H7 (cell line): ENCODE measurements at regions not wholly inside any gene's neighbourhood (a gene's known extent, or its start where the extent isn't known, plus 50 kb on each side); places are given as distances from the start of the nearest gene placed in this dataset.

Experiments used
- DNase-seq: peaks from one replicate; pipeline ENCODE4 v3.0.0; 2012
- H3K27me3 ChIP-seq: 2 replicates; pipeline ENCODE4 v1.6.0; 2011; ENCODE audit warnings: mild to moderate bottlenecking, low read length; ENCODE audit not compliant: control insufficient read depth, insufficient read depth
- H3K36me3 ChIP-seq: replicated peaks from 2 replicates; pipeline ENCODE4 v1.5.1; 2011; ENCODE audit warnings: low read length; ENCODE audit not compliant: control insufficient read depth, insufficient read depth
- H3K4me3 ChIP-seq: 2 replicates; pipeline ENCODE4 v1.5.1; 2011; ENCODE audit warnings: low read depth, mild to moderate bottlenecking, control low read depth, low read length, moderate library complexity; ENCODE audit not compliant: insufficient read depth

DNA sequence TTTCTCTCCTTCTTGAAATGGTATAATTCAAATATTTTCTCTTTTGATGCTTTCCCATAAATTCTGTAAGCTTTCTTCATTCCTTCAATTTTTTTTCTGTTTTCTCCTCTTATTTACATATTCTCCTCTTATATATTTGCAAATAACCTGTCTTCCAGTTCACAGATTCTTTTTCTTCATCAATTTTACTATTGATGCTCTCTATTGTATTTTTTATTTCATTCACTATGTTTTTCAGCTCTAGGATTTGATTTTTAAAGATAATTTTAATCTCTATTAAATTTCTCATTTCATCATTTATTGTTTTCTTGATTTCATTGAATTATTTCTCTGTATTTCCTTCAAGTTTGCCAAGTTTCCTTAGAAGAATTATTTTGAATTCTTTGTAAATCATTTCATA is 54.0 kb upstream of the PRPS1L1 start:
- DNase-seq = no peak
- no peaks in the 10 kb centered on the region for H3K36me3 ChIP-seq
- no peak overlapping the region for H3K4me3 ChIP-seq
- H3K27me3 ChIP-seq = peaks cover 14% of the 10 kb centered on the region

DNA sequence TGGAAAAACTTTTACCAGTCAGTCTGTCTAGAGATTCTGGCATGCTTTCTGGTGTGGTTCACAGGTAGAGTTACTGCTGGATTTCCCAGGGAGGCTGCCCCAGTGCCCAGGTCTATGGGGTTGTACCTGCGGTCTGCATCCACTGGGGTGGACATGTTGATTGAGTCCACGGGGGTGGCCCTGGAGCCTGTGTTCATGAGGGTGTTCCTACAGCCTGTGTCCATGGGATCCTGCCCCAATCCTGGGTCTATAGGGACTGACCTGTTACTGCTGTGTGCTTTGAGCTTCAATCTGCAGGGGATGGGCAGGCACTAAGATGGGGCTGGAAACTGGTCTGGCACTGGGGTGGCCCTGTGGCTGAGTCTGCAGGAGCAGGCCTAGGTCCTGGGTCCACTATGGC is 54.5 kb upstream of the PRPS1L1 start:
- Histone ChIP-seq H3K36me3 (no peaks in the 10 kb centered on the region), H3K4me3 (no peak overlapping the region), H3K27me3 (peaks cover 17% of the 10 kb centered on the region)
- DNase-seq = no peak

DNA sequence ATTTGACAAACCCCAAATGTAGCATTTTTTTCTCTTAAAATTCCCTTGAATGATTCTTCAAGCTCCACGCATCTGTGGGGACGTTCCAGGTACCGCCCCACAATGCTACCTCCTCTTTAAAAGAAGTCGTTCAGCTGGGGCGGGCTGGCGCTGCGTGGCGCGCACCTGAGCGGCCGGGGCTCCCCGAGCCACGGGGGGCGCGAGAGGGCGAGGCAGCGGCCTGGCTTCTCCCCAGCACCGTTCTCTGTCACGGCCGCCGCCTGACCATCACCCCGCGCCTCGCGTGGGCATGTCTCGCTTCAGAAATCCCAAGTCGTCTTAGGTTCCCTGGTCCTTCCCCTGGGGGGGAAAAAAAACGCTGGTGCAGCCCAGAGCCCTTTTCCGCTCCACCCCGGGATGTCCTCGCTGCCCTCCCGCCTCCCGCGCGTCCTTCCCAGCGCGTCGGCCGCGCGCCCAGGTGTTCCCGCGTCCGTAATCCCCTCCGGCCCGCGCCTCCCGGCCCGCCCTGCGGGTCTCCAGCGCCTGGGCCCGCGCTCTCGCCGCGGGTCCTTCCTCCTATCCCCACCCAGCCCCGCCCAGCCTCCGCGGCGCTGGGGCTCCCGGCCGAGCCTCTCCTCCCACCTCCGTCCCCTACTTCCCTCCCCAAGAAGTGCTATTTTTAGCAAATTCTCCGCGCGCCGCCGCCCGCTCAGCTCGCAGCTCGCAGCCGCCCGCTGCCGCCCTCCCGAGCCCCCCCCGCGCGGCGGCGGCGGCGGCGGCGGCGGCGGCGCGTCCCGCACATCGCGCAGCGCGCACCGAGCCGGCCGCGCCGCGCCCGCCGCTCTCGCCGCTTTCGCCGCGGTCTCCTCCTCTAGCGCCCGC is 58.7 kb upstream of the PRPS1L1 start:
- Histone ChIP-seq H3K27me3 (peaks cover 37% of the 10 kb centered on the region), H3K4me3 (peak overlapping the region; percentile 66), H3K36me3 (no peaks in the 10 kb centered on the region)
- DNase-seq = peak; percentile 77

DNA sequence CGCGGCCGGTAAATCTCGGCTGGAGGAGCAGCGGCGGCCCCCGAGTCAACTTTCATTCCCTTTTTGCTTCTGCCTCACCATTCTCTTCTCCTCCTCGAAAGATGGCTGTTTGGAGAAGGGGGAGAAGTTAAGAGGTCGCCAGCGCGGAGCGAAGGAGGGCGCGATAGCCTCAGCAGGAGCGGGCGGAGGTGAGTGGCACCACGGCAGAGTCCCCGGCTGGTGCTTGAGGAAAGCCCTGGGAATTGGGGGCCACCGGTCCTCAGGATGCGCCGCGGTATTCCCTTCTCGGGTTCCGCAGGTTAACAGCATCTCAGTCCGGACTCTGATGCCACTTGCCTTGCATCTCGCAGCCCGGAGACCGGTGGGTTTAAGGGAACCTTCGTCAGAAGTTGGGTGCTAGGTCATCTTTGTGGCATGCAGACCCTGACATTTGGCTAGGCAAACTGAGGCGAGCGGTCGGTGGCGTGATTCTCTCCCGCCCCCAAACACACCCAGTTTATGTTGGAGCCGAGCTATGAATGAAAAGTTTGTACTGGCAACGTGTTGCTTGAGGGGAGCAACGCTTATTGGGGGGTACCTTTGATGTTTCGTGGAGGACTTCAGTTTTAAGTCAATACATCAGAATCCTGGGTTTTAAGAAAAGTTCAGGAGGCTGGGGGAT is 59.5 kb upstream of the PRPS1L1 start:
- H3K36me3 ChIP-seq = no peaks in the 10 kb centered on the region
- H3K27me3 ChIP-seq = peaks cover 37% of the 10 kb centered on the region
- H3K4me3 ChIP-seq = peak overlapping the region; percentile 66
- DNase-seq = peak; percentile 55

DNA sequence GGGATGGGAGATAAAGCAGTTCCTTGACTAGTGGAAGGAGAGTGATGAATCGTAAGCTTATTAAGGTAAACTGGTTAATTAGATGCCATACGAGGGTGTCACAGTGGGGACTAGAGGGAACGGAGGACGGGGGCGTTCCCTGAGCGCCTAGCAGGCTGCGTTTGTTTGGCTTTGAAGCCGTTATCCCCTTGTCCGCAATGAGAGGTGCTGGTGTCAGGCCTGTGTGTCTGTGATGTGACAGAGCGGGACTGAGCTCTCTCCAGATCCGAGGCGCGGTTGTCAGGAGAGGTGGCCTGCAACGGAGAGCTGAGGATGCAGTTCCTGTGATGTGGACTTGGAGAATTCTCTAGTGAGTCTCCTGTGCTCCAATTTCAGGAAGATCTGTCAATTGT is 60.0 kb upstream of the PRPS1L1 start:
- Histone ChIP-seq H3K27me3 (peaks cover 37% of the 10 kb centered on the region), H3K36me3 (no peaks in the 10 kb centered on the region), H3K4me3 (peak overlapping the region; percentile 66; the same call in 1 of the 2 replicates)
- DNase-seq = peak; percentile 23

DNA sequence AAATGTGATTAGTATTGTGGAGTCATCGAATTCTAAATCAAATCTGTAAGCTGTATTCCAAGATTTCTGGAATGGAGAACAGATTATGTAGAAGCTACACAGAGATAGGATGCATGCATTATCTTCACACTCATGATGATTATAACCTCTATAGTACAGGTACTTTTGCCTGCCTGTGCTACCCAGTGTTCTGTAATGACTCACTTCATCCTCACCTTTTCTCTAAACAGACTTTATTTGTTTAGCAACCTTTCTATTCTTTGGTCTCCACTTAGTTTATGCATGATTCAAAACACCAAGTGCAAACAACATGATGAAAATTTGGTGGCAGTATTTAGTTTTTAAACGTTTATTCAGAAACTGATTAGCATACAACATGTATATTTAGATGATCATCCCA is 68.4 kb upstream of the PRPS1L1 start:
- Histone ChIP-seq H3K27me3 (no peaks in the 10 kb centered on the region), H3K36me3 (no peaks in the 10 kb centered on the region), H3K4me3 (no peak overlapping the region)
- DNase-seq = no peak

DNA sequence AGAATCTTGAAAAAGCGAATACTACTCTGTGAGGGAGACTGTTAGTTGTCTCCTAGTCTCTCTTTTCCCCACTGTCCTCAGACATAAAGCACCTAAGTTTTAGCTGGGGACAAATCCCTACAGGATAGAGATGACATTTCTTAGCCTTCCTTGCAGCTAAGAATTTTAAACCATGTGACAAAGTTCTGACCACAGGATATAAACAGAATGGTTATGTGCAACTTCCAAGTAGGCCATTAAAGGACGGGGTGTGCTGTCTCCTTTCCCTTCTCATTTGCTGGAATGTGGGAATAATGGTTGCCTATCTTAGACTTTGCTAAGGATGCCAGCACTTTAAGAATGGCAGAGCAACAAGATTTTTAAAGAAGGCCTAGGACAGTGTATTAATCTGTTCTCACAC is 74.9 kb upstream of the PRPS1L1 start:
- DNase-seq = no peak
- H3K36me3 ChIP-seq = no peaks in the 10 kb centered on the region
- H3K27me3 ChIP-seq = no peaks in the 10 kb centered on the region
- no peak overlapping the region for H3K4me3 ChIP-seq

DNA sequence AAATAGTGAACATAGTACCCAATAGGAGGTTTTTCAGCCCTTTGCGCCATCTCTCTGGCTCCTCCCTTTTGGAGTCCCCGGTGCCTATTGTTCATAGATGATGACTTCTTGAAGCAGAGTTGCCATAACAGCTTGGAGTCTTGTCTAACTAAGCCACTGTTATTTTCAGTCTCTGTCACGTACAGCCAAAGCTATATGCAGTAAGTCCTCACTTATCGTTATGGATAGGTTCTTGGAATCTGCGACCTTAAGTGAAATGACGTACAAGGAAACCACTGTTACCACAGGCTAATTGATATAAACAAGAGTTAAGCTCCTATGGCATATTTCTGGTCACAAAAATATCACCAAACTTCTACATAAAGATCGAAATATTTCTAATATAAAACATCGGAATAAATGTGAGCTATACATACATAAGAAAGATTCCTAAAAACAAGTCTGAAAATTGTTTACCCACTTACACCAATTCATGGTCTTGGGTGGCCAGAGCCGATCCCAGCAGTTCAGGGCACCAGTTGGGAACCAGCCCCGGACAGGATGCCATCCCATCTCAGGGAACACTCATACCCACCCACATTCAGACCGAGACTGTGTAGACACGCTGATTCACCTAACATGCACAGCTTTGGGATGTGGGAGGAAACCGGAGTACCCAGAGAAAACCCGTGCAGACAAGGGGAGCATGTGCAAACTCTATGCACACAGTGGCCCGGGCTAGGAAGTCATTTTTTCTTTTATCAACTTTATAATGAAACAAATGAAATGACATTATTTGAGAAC is 76.0 kb upstream of the PRPS1L1 start:
- no peaks in the 10 kb centered on the region for H3K27me3 ChIP-seq
- H3K36me3 ChIP-seq = no peaks in the 10 kb centered on the region
- no peak overlapping the region for H3K4me3 ChIP-seq
- no peak for DNase-seq

DNA sequence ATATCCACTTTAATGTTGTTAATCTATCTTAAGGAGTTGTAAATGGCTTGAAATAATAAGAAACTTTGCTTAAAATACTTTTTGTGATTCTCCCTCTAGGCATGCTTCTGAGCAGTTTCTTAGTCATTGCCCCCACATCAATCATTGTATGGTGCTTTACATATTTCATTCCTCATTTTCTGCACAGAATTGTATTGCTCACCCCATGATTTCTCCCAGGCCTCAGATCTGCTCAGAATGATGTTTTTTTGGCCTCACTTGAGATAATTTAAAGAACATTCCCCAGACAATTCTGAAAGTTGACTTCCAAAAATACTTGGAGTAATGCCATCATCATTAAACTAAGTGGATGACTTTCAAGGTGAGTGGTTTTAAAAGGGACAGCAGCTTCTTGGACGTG is 82.1 kb upstream of the PRPS1L1 start:
- H3K36me3 ChIP-seq = no peaks in the 10 kb centered on the region
- no peak for DNase-seq
- H3K27me3 ChIP-seq = no peaks in the 10 kb centered on the region
- no peak overlapping the region for H3K4me3 ChIP-seq

DNA sequence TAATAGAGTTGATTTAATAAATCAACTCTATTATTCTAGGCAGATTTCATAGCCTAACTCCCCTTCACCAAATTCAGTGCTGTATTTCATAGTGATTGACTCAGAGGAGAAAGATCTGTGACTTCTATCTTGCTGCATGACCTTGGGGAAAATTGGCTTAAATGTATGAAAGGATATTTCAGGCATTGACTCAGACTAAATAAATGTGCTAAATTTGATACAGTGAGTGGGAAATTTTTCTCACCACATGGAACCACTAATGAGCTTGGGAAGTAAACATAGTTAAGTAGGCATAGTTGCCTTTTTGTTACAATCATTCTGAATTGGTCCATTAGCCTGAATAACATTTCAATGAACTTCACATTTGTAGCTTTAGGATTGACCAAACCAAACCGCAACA is 89.0 kb upstream of the PRPS1L1 start:
- no peaks in the 10 kb centered on the region for H3K36me3 ChIP-seq
- DNase-seq = no peak

DNA sequence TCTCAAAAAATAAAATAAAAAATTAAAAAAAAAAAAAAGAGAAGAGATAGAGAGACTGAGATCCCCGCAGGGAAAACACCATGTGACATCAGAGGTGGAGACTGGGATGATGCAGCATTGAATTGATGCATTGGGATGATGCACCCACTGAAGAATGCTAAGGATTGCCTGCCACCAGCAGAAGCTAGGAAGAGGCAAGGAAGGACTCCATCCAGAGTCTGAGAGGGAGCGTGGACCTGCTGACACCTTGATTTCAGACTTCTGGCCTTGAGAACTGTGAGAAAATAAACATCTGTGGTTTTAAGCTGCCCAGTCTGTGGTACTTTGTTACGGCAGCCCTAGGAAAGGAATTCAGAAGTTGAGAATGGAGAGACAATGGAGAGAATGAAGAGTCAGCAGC is 89.8 kb upstream of the PRPS1L1 start:
- no peaks in the 10 kb centered on the region for H3K27me3 ChIP-seq
- no peak overlapping the region for H3K4me3 ChIP-seq
- no peak for DNase-seq
- H3K36me3 ChIP-seq = no peaks in the 10 kb centered on the region

More for the DNA sequence above, 89.0 kb upstream of the PRPS1L1 start:
- Histone ChIP-seq H3K27me3 (no peaks in the 10 kb centered on the region), H3K4me3 (no peak overlapping the region)

DNA sequence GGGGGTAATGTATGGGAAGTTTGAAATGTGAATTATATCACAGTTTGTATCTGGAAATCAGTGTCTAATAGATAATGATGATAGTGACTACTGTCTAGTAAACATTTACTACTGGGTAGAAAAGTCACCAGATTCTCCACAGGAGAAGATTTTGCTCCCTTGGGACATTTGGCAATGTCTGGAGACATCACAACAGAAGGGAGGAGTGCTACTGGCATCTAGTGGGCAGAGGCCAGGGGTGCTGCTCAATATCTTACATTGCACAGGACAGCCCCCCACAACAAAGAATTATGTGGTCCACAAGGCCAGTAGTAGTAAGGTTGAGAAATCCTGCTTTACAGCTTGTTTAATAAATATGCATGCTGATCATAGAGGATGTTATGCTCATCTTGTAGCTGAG is 92.3 kb upstream of the PRPS1L1 start:
- Histone ChIP-seq H3K27me3 (no peaks in the 10 kb centered on the region), H3K4me3 (no peak overlapping the region), H3K36me3 (no peaks in the 10 kb centered on the region)
- DNase-seq = peak; percentile 10

DNA sequence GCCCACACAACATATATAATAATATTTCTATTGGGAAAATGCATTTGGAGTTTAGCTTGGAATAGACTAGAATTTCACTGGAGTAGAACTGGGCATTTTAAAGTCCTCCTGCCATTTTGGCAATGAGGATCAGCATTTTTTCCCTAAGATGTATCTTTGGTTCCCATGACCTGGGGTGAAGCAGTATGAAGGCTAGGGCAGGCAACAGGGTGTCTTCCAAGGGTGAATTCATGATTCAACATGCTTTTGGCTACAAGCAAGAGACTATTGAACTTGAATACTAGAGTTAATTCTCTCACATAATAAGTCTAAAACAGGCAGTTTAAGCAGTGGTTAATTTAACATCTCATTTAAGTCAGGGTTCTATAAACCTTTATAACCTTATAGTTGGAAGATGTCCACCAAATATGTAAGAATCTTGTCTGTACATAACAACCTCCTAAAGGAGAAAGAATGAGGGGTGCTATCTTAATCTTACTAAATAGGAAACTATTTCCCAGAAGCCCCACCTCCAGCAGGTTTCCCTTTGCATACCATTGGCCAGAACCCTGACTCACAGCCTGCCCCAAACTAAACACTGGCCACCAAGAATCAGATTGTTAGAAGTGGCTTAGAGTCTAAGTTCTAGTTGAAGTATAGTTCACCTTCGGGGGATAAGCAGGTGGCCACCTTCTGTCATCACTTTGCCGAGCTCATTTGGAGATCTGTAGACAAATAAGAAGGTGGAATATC is 96.0 kb upstream of the PRPS1L1 start:
- no peaks in the 10 kb centered on the region for H3K27me3 ChIP-seq
- DNase-seq = no peak
- H3K36me3 ChIP-seq = no peaks in the 10 kb centered on the region
- H3K4me3 ChIP-seq = no peak overlapping the region

DNA sequence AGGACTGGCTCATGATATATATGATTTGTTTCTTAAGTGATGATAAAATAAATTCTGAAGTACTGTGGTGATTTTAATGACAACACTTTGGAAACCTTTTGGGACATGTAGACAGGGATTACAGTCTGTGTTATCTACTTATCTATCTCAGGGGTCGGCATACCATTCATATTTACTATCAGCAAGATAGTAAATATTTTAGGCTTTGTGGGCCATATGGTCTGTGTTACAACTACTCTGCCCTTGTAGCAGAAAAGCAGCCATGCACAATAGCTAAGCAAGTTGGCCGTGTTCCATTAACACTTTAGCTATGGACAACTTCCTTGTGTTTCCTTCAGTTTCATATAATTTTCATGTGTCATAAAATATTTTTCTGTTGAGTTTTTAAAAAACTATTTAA is 97.8 kb upstream of the PRPS1L1 start:
- Histone ChIP-seq H3K27me3 (no peaks in the 10 kb centered on the region), H3K36me3 (no peaks in the 10 kb centered on the region), H3K4me3 (no peak overlapping the region)
- no peak for DNase-seq
